ENCODE measurements at regions not wholly inside any gene's neighbourhood (a gene's known extent, or its start where the extent isn't known, plus 50 kb on each side); places are given as distances from the start of the nearest gene placed in this dataset.

DNA sequence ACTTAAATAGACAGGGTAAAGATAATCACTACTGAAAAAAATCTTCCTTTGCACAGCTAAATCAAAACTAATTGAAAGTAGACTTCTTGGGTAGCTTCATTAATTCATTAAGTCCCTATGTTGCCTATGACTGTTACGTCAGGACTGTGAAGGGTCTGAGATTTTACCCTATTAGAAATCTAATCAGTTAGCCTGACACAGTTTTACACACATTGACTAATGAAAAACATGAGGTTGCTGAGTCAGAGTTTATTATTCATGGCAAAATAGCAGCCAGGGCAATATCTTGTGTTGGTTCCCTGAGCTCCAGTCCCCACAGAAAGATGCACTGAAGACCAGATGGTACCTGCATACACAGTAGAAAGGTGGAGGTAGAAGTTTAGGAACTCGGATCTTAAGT is 262.5 kb upstream of the ZP4 start:
- TF ChIP-seq, protein P1, sequence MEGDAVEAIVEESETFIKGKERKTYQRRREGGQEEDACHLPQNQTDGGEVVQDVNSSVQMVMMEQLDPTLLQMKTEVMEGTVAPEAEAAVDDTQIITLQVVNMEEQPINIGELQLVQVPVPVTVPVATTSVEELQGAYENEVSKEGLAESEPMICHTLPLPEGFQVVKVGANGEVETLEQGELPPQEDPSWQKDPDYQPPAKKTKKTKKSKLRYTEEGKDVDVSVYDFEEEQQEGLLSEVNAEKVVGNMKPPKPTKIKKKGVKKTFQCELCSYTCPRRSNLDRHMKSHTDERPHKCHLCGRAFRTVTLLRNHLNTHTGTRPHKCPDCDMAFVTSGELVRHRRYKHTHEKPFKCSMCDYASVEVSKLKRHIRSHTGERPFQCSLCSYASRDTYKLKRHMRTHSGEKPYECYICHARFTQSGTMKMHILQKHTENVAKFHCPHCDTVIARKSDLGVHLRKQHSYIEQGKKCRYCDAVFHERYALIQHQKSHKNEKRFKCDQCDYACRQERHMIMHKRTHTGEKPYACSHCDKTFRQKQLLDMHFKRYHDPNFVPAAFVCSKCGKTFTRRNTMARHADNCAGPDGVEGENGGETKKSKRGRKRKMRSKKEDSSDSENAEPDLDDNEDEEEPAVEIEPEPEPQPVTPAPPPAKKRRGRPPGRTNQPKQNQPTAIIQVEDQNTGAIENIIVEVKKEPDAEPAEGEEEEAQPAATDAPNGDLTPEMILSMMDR (conservative IDR thresholded peaks at IDR 0.05): no peak
- no CpG with 5 or more reads among the region's 2 CpGs for WGBS (ENCODE audit: extremely low coverage, insufficient read length, low lambda C conversion rate)
- no peak overlapping the region for H3K4me3 Mint-ChIP-seq
- Histone ChIP-seq H2BK12ac (ENCODE audit: insufficient read length, low read depth, low read length) (no peak overlapping the region), H2AFZ (ENCODE audit: low read length) (no peak overlapping the region), H3T11ph (ENCODE audit: low read length) (no peak overlapping the region), H3K79me2 (ENCODE audit: insufficient read depth, low read length) (no peaks in the 10 kb centered on the region), H3K4ac (ENCODE audit: low read depth, low read length) (no peak overlapping the region), H3K23ac (ENCODE audit: insufficient read length, low read depth, low read length) (no peak overlapping the region), H3K14ac (ENCODE audit: insufficient read depth, low read length) (no peak overlapping the region), H3K9ac (ENCODE audit: extremely low read depth, insufficient read length, low read length) (no peak overlapping the region), H4K5ac (ENCODE audit: insufficient read length, low read depth, low read length) (no peak overlapping the region), H3K56ac (ENCODE audit: insufficient read length, low read depth, low read length) (no peak overlapping the region), H2BK20ac (ENCODE audit: low read depth, low read length, poor library complexity, severe bottlenecking) (no peak overlapping the region), H2BK5ac (ENCODE audit: insufficient read length, low read length) (no peak overlapping the region), H2BK15ac (ENCODE audit: low read depth, low read length) (no peak overlapping the region), H2BK120ac (ENCODE audit: low read depth, low read length, poor library complexity, severe bottlenecking) (no peak overlapping the region), H3K18ac (ENCODE audit: insufficient read length, low read depth, low read length) (no peak overlapping the region), H4K8ac (replicated peaks; ENCODE audit: insufficient read length, low read depth, low read length) (no peak overlapping the region), H3K27ac (ENCODE audit: insufficient read length, low read depth, low read length) (no peak overlapping the region), H2AK5ac (ENCODE audit: insufficient read length, low read length) (no peak overlapping the region), H3K9me3 (ENCODE audit: control insufficient read depth, low read depth, low read length) (no peaks in the 10 kb centered on the region), H4K91ac (ENCODE audit: insufficient read length, low read depth, low read length) (no peak overlapping the region), H3K4me1 (ENCODE audit: insufficient read depth, low read length) (no peaks in the 10 kb centered on the region), H3K27me3 (ENCODE audit: insufficient read depth, low read length) (no peaks in the 10 kb centered on the region), H3K79me1 (ENCODE audit: insufficient read depth, low read depth, low read length, poor library complexity, severe bottlenecking) (no peaks in the 10 kb centered on the region), H4K20me1 (ENCODE audit: control insufficient read depth, insufficient read depth, insufficient read length) (no peaks in the 10 kb centered on the region), H3K4me2 (ENCODE audit: insufficient read depth, insufficient read length, low read length) (no peak overlapping the region), H3K23me2 (ENCODE audit: insufficient read length, low read depth, low read length, poor library complexity, severe bottlenecking) (no peaks in the 10 kb centered on the region)
- H3K36me3 Mint-ChIP-seq (ENCODE audit: insufficient read depth in 1 of 3, low read depth in 3 of 3): no peaks in the 10 kb centered on the region
- H3K9me3 Mint-ChIP-seq: no peaks in the 10 kb centered on the region
- DNase-seq: no peak
- 0 out of 4 replicates have a peak, but pooled peaks cover 0 to 4% of the 10 kb centered on the region in 2 experiments for H3K4me1 Mint-ChIP-seq
- H3K27ac Mint-ChIP-seq: no peak overlapping the region
- H3K27me3 Mint-ChIP-seq (ENCODE audit: low read depth): no peaks in the 10 kb centered on the region
